Common myeloid progenitor, CD34-positive (primary cell): ENCODE measurements at regions not wholly inside any gene's neighbourhood (a gene's known extent, or its start where the extent isn't known, plus 50 kb on each side); places are given as distances from the start of the nearest gene placed in this dataset.
A peak's percentile ranks its signal among the peaks of the same experiment; 100 is the strongest.

ENCODE experiments used
- CTCF ChIA-PET: fragments of 350-600 bp; sonication (Branson Sonifier 250); formaldehyde crosslinking; loops from one replicate; lab custom pipeline; 2021; ENCODE audit warnings: antibody characterized with exemption; lab: Charles Lee
- POLR2A ChIA-PET: fragments of 350-600 bp; sonication (Branson Sonifier 250); formaldehyde crosslinking; loops from one replicate; lab custom pipeline; 2021; ENCODE audit warnings: antibody characterized with exemption; lab: Charles Lee
- DNase-seq, 3 donors: peaks; one replicate each; pipeline versions ENCODE4 v3.0.0 to v3.0.0-alpha.2; 2013
- H3K27ac ChIP-seq, 2 experiments: 1 replicate in 1 of 2; 2 replicates in 1 of 2; pipeline ENCODE4 v1.7.0; 2013; ENCODE audit warnings: inconsistent platforms in 2 of 2, low read length in 2 of 2, mild to moderate bottlenecking in 2 of 2, low read depth in 1 of 2, moderate library complexity in 1 of 2; ENCODE audit not compliant: severe bottlenecking in 2 of 2, insufficient read depth in 1 of 2, poor library complexity in 1 of 2
- H3K27me3 ChIP-seq, 5 experiments: replicated peaks in 2 of 5; 1 replicate in 3 of 5; 2 replicates in 2 of 5; pipeline versions ENCODE4 v1.6.1 to v1.7.0; 2013; ENCODE audit warnings: low read length in 4 of 5, mild to moderate bottlenecking in 2 of 5, moderate library complexity in 2 of 5, inconsistent platforms in 1 of 5; ENCODE audit not compliant: insufficient read depth in 5 of 5, control insufficient read depth in 4 of 5
- H3K36me3 ChIP-seq, 4 experiments: 1 replicate in 2 of 4; 2 replicates in 2 of 4; pipeline versions ENCODE4 v1.6.1 to v1.7.0; 2013; ENCODE audit warnings: low read length in 3 of 4, control low read depth in 1 of 4, mild to moderate bottlenecking in 1 of 4; ENCODE audit not compliant: control insufficient read depth in 4 of 4, insufficient read depth in 4 of 4
- H3K4me1 ChIP-seq, 4 experiments: 1 replicate in 3 of 4; 2 replicates in 1 of 4; pipeline versions ENCODE4 v1.6.1 to v1.7.1; 2013; ENCODE audit warnings: low read length in 3 of 4, mild to moderate bottlenecking in 3 of 4, control low read depth in 1 of 4, inconsistent platforms in 1 of 4, moderate library complexity in 1 of 4; ENCODE audit not compliant: control insufficient read depth in 4 of 4, insufficient read depth in 4 of 4; ENCODE audit errors: control extremely low read depth in 1 of 4
- H3K4me3 ChIP-seq, 7 experiments: 1 replicate in 4 of 7; 2 replicates in 3 of 7; pipeline versions ENCODE4 v1.5.1 to v1.7.0; 2013; ENCODE audit warnings: mild to moderate bottlenecking in 7 of 7, low read length in 6 of 7, moderate library complexity in 6 of 7, inconsistent platforms in 2 of 7, low read depth in 2 of 7, control low read depth in 1 of 7; ENCODE audit not compliant: insufficient read depth in 4 of 7, control insufficient read depth in 1 of 7; ENCODE audit errors: extremely low read depth in 1 of 7
- H3K9me3 ChIP-seq, 5 experiments: 1 replicate in 4 of 5; 2 replicates in 1 of 5; pipeline versions ENCODE4 v1.6.1 to v1.7.1; 2013; ENCODE audit warnings: low read length in 4 of 5, mild to moderate bottlenecking in 2 of 5, inconsistent platforms in 1 of 5, low read depth in 1 of 5, moderate library complexity in 1 of 5; ENCODE audit not compliant: control insufficient read depth in 4 of 5, insufficient read depth in 2 of 5; ENCODE audit errors: control extremely low read depth in 1 of 5
- WGBS: methylation state at CpG from one replicate; pipeline ENCODE4 v1.1.5; 2013; ENCODE audit not compliant: insufficient coverage; 5-methylcytosine and 5-hydroxymethylcytosine counted together

DNA sequence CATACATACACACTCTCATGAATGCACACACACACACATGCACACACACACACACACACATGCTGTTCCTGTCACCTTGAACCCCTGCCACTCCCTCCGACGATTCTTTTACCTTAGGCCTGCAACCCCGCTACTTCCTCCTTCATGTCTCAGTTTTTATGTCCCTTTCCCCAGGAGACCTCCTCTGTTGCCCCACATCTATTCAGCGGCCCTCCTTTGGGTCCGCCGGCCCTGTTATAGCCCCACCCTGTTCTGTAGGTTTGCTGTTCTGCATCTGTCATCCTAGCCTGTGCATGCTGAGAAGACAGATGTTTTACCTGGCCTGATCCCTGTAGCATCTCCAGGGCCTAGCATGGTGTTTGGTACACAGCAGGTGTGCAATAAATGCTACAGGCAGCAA is 161.6 kb upstream of the PCBD1 start:
- Histone ChIP-seq H3K4me3 (no peak overlapping the region), H3K27me3 (no peaks in the 10 kb centered on the region), H3K9me3 (no peaks in the 10 kb centered on the region), H3K27ac (no peak overlapping the region), H3K36me3 (no peaks in the 10 kb centered on the region), H3K4me1 (peaks cover 0 to 21% (median 9%) of the 10 kb centered on the region in 4 experiments)
- CTCF ChIA-PET: no interaction called here
- 92% methylated on average over 4 of the region's 6 CpGs for WGBS
- POLR2A ChIA-PET: no interaction called here
- no peak for DNase-seq

DNA sequence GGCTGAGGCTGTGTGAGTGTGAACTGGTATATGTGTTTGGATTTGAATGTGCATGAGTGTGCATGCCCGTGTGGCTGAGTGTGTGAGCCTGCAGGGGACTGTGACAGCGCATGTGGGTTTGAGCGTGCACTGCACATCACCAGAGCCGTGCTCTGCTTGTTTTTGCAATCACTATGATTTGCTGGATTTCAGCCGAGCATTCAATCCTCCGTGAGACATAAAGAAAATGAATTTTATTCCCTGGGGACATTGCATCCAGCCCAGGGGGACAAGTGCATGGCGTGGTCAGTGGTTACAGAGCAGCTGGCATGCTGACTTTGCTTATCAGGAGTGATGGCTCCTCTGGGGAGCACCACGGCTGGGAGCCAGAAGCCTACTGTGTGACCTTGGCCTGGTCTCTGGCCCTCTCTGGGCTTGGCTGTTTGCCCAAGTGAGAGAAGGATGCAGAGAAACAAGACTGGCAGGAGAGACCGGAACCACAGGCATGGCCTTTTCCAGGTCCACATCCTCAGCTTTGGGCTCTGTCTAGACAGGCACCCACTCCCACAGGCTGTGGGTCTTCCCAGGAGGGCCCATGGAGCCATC is 160.2 kb upstream of the UNC5B start:
- DNase-seq: no peak
- H3K4me3 ChIP-seq: no peak overlapping the region
- no peaks in the 10 kb centered on the region for H3K4me1 ChIP-seq
- no peaks in the 10 kb centered on the region for H3K36me3 ChIP-seq
- no peaks in the 10 kb centered on the region for H3K27me3 ChIP-seq
- H3K9me3 ChIP-seq: no peaks in the 10 kb centered on the region
- POLR2A ChIA-PET: no interaction called here
- WGBS: 98% methylated on average over 9 of the region's 9 CpGs
- CTCF ChIA-PET: no interaction called here
- no peak overlapping the region for H3K27ac ChIP-seq

DNA sequence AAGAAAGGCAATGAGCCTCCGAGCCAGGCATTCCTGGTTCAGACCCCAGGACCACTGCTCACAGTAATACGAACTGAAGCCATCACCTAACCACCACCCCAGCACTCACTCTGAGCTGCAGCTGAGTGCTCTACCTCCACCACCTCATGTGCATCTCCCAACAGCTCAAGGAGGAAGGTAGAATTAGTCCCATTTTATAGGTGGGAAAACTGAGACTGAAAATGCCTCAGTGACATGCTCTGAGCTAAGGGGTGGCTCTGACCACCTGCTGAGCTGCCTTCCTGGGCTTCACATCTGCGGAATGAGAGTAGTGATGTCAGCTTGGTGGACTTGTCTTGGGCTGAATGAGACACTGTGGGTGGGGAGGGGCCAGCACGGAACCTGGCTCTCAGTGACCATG is 159.7 kb upstream of the UNC5B start:
- CTCF ChIA-PET: no interaction called here

DNA sequence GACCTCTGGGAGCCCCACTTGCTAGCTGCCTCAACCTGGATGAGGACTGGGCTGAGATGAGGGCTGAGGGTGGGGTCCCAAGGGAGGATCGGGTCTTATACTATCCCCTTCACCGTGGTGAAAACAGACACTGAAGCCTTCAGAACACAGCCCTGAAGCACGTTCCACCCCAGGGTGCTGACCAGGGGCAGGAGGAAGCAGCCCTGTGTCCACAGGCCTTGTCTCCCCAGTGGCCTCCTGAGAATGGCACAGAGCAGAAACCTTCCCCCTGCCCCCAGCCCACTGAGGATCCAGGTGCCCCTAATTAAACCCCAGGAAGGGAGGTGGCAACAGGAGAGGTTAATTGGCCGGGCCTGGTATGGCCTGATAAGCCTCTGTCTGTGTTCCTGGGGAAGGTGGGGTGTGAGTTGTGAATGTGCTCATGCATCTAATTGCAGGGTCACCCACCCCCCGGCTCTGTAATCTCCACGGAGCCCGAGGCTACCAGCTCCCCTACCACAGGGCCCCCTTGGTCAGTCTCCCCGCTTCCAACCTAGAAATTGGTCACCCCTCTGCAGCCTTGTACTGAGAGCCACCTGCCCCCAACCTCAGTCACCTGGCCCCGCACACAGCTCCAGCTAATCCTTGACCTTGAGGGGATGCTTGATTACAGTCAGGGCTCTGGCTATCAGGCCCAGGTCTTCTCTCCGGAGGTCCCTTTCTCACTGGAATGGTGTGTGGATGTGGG is 159.0 kb upstream of the UNC5B start:
- H3K27ac ChIP-seq: no peak overlapping the region
- DNase-seq: peak in 2 of 3 donors; percentile 23 to 65
- H3K36me3 ChIP-seq: no peaks in the 10 kb centered on the region
- no peaks in the 10 kb centered on the region for H3K4me1 ChIP-seq
- POLR2A ChIA-PET: no interaction called here
- 80% methylated on average over 7 of the region's 10 CpGs for WGBS
- no peaks in the 10 kb centered on the region for H3K9me3 ChIP-seq
- no peaks in the 10 kb centered on the region for H3K27me3 ChIP-seq
- CTCF ChIA-PET: no interaction called here
- H3K4me3 ChIP-seq: no peak overlapping the region

More for the DNA sequence above, 159.7 kb upstream of the UNC5B start:
- DNase-seq: no peak
- Histone ChIP-seq H3K36me3 (no peaks in the 10 kb centered on the region), H3K4me1 (no peaks in the 10 kb centered on the region), H3K27me3 (no peaks in the 10 kb centered on the region), H3K9me3 (no peaks in the 10 kb centered on the region), H3K27ac (no peak overlapping the region), H3K4me3 (no peak overlapping the region)
- POLR2A ChIA-PET: no interaction called here
- WGBS: 95% methylated on average over 4 of the region's 4 CpGs

DNA sequence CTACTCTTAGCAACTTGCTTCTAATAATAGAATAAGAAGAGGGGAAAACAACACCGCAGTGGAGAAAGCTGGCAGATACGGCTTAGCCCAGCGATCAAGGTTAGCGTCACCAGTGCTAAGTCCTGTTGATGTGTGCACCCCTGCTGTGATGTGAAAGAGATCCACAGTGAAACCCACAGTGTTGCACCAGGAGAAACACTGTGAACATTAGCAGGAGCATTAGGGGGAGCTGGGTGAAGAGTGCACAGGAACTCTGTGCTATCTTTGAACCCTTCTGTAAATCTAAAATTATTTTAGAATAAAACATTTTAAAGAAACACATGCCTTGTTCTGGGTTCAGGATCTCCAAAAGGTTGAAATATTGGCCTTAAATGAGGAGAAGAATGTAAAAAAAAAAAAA is 154.1 kb upstream of the UNC5B start:
- 85% methylated on average over 4 of the region's 4 CpGs for WGBS
- DNase-seq: no peak
- Histone ChIP-seq H3K36me3 (no peaks in the 10 kb centered on the region), H3K27me3 (no peaks in the 10 kb centered on the region), H3K4me3 (no peak overlapping the region), H3K9me3 (no peaks in the 10 kb centered on the region), H3K27ac (no peak overlapping the region), H3K4me1 (peaks cover 0 to 5% (median 0%) of the 10 kb centered on the region in 4 experiments)
- ChIA-PET CTCF (no interaction called here), POLR2A (no interaction called here)

DNA sequence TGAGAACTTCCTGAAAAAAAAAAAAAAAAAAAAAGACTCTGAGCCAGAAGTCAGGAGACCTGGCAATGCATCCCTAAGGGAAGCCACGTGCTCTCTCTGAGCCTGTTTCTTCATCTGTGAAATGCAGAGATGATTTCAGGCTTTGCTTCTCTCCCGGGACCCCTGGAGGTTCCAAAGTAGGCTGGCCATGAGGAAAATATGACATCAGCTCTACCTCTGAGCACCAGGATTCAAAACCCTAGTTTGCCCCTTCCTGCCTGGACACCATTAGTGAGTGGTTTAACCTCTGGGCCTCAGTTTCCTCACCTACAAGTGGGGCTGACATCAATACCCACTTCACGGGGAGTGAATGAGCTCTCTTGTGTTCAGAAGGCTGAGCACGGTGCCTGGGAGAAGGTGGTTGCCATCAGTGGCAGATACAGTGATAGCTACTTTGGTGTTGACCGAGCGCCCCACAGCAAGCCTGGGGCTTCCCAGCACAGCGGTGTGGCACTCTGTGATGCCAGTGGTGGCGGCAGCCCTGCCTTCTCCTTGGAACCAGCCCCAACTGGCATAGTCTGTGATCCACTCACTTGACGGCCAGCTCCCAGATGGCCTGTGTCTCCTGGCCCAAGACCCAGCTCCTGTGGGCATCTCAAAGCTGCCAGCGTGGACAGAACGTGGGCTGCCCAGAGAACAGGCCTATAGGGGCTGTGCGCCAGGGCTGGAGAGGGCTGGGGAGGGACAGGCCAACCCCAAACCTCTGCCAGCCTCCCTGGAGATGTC is 153.1 kb upstream of the UNC5B start:
- H3K27me3 ChIP-seq: no peaks in the 10 kb centered on the region
- POLR2A ChIA-PET: no interaction called here
- no peak for DNase-seq
- H3K4me3 ChIP-seq: no peak overlapping the region
- no peak overlapping the region for H3K27ac ChIP-seq
- H3K36me3 ChIP-seq: no peaks in the 10 kb centered on the region
- peaks cover 0 to 6% (median 0%) of the 10 kb centered on the region in 4 experiments for H3K4me1 ChIP-seq
- 96% methylated on average over 10 of the region's 12 CpGs for WGBS
- CTCF ChIA-PET: interaction anchor here (1.1 kb wide), 1 partner anchor 24 kb away, joined by 3 read pairs; no protein-coding TSS in a partner anchor
- H3K9me3 ChIP-seq: no peaks in the 10 kb centered on the region

DNA sequence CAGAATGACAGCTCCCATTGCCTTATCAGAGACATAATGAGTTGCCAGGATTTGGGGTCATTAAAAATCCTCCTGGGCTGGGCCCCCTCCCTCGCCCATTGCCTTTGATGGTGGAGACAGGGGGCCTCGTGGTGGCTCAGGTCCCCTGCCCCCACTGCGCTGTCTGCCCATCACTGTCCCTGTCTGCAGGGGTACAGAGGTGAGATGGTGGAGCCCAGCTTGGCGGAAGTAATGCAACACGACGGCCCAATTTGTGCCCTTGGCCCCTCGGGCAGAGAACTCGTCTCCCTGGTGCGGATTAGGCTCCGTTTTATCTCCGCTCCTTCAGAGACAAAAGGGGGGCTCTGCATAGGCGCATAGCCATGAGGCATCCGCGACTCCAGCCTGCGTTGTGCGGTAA is 152.4 kb upstream of the UNC5B start:
- CTCF ChIA-PET: interaction anchor here (1.1 kb wide), 1 partner anchor 25 kb away, joined by 3 read pairs; no protein-coding TSS in a partner anchor
- H3K27me3 ChIP-seq: no peaks in the 10 kb centered on the region
- POLR2A ChIA-PET: no interaction called here
- no peaks in the 10 kb centered on the region for H3K36me3 ChIP-seq
- peaks cover 0 to 13% (median 0%) of the 10 kb centered on the region in 4 experiments for H3K4me1 ChIP-seq
- 91% methylated on average over 15 of the region's 16 CpGs for WGBS
- H3K4me3 ChIP-seq: no peak overlapping the region
- H3K27ac ChIP-seq: no peak overlapping the region
- no peak for DNase-seq
- H3K9me3 ChIP-seq: no peaks in the 10 kb centered on the region
